ENCODE measurements at regions not wholly inside any gene's neighbourhood (a gene's known extent, or its start where the extent isn't known, plus 50 kb on each side); places are given as distances from the start of the nearest gene placed in this dataset.

GRCh38 chr6:26183581-26184366 is 96.5 kb downstream of the HFE start:
- peak overlapping the region; percentile 46 for H3K4me3 ChIP-seq (ENCODE audit: low read depth, low read length)
- in situ Hi-C loops (cut with HindIII; ENCODE audit: low sequenced_read_pairs), result no loop called here
- TF ChIP-seq, protein P1, sequence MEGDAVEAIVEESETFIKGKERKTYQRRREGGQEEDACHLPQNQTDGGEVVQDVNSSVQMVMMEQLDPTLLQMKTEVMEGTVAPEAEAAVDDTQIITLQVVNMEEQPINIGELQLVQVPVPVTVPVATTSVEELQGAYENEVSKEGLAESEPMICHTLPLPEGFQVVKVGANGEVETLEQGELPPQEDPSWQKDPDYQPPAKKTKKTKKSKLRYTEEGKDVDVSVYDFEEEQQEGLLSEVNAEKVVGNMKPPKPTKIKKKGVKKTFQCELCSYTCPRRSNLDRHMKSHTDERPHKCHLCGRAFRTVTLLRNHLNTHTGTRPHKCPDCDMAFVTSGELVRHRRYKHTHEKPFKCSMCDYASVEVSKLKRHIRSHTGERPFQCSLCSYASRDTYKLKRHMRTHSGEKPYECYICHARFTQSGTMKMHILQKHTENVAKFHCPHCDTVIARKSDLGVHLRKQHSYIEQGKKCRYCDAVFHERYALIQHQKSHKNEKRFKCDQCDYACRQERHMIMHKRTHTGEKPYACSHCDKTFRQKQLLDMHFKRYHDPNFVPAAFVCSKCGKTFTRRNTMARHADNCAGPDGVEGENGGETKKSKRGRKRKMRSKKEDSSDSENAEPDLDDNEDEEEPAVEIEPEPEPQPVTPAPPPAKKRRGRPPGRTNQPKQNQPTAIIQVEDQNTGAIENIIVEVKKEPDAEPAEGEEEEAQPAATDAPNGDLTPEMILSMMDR (IDR thresholded peaks at IDR 0.05; ENCODE audit: low read depth, low read length), result no peak
- peak; percentile 94 for DNase-seq (ENCODE audit: low read depth, low spot score)

- TF ChIP-seq, protein P1 (IDR thresholded peaks at IDR 0.05; ENCODE audit: low read depth, low read length), result no peak
- in situ Hi-C loops (cut with HindIII; ENCODE audit: low sequenced_read_pairs), result no loop called here
- no peak for DNase-seq (ENCODE audit: low read depth, low spot score)
- H3K4me3 ChIP-seq (ENCODE audit: low read depth, low read length), result peak overlapping the region; percentile 46
Observed at GRCh38 chr6:26184367-26184891, 97.2 kb downstream of the HFE start.

- TF ChIP-seq, protein P1 (IDR thresholded peaks at IDR 0.05; ENCODE audit: low read depth, low read length), result no peak
- in situ Hi-C loops (cut with HindIII; ENCODE audit: low sequenced_read_pairs), result no loop called here
- H3K4me3 ChIP-seq (ENCODE audit: low read depth, low read length), result no peak overlapping the region
- no peak for DNase-seq (ENCODE audit: low read depth, low spot score)
Observed at GRCh38 chr6:26185004-26185403, 97.8 kb downstream of the HFE start.

GRCh38 chr6:26185802-26186201 is 98.6 kb downstream of the HFE start:
- H3K4me3 ChIP-seq (ENCODE audit: low read depth, low read length), result no peak overlapping the region
- DNase-seq (ENCODE audit: low read depth, low spot score), result no peak
- TF ChIP-seq, protein P1 (IDR thresholded peaks at IDR 0.05; ENCODE audit: low read depth, low read length), result no peak
- in situ Hi-C loops (cut with HindIII; ENCODE audit: low sequenced_read_pairs), result no loop called here

DNA sequence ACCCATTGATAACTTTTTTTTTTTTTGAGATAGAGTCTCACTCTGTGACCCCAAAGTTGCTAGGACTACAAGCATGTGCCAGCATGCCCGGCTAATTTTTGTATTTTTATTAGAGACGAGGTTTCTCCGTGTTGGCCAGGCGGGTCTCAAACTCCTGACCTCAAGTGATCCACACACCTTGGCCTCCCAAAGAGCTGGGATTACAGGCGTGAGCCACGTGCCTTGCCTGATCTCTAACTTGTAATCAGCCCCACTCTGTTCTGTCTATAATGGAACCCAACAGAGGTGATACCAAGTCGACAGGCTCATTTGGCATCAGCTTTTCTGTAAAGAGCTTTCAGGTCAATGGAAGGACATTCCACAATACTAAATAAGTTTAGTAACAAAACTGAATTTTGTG is 99.4 kb downstream of the HFE start:
- in situ Hi-C loops (cut with HindIII; ENCODE audit: low sequenced_read_pairs), result no loop called here

GRCh38 chr6:26187292-26187691 is 100.1 kb downstream of the HFE start:
- DNase-seq (ENCODE audit: low read depth, low spot score), result no peak
- H3K4me3 ChIP-seq (ENCODE audit: low read depth, low read length), result no peak overlapping the region
- TF ChIP-seq, protein P1 (IDR thresholded peaks at IDR 0.05; ENCODE audit: low read depth, low read length), result no peak
- in situ Hi-C loops (cut with HindIII; ENCODE audit: low sequenced_read_pairs), result no loop called here

More for the DNA sequence above, 99.4 kb downstream of the HFE start:
- no peak overlapping the region for H3K4me3 ChIP-seq (ENCODE audit: low read depth, low read length)
- TF ChIP-seq, protein P1 (IDR thresholded peaks at IDR 0.05; ENCODE audit: low read depth, low read length), result no peak
- no peak for DNase-seq (ENCODE audit: low read depth, low spot score)

Measured in astrocyte of the spinal cord (primary cell).